Transverse colon (tissue), 4 donors: ENCODE measurements at regions not wholly inside any gene's neighbourhood (a gene's known extent, or its start where the extent isn't known, plus 50 kb on each side); places are given as distances from the start of the nearest gene placed in this dataset.

Experiments used
- DNase-seq: peaks from one replicate; pipeline ENCODE4 v3.0.0-alpha.2; 2019
- H3K27ac ChIP-seq, 4 donors: fragments of 200-600 bp; sonication (generic); 2 replicates each; pipeline ENCODE4 v1.5.1; 2016 to 2018; ENCODE audit warnings: inconsistent platforms in 4 of 4
- H3K27me3 ChIP-seq: fragments of 200-600 bp; sonication (generic); 2 replicates; pipeline ENCODE4 v1.5.1; 2017; ENCODE audit warnings: inconsistent platforms
- H3K36me3 ChIP-seq, 4 donors: fragments of 200-600 bp; sonication (generic); 2 replicates each; pipeline ENCODE4 v1.5.1; 2017 to 2019; ENCODE audit warnings: inconsistent platforms in 4 of 4
- H3K4me1 ChIP-seq, 4 donors: fragments of 200-600 bp; sonication (generic); 2 replicates each; pipeline ENCODE4 v1.5.1; 2017 to 2020; ENCODE audit warnings: inconsistent platforms in 4 of 4
- H3K4me3 ChIP-seq, 4 donors: fragments of 200-600 bp; sonication (generic); 1 replicate in 1 of 4; 2 replicates in 3 of 4; pipeline versions ENCODE4 v1.5.1 to v1.6.1; 2017 to 2019; ENCODE audit warnings: inconsistent platforms in 4 of 4
- H3K9me3 ChIP-seq, 2 donors: fragments of 200-600 bp; sonication (generic); 2 replicates each; pipeline ENCODE4 v1.5.1; 2017 to 2019; ENCODE audit warnings: inconsistent platforms in 2 of 2
- CTCF ChIP-seq, 5 experiments: fragments of 200-600 bp in 3 of 5; fragments of 450-650 bp in 2 of 5; sonication (generic) in 3 of 5; IDR thresholded peaks; 1 replicate in 2 of 5; 2 replicates in 3 of 5; pipeline ENCODE4 v1.5.1; 2016 to 2017; ENCODE audit warnings: antibody characterized with exemption in 5 of 5, inconsistent platforms in 3 of 5, mild to moderate bottlenecking in 2 of 5, moderate library complexity in 1 of 5
- EP300 ChIP-seq: sonication (generic); formaldehyde crosslinking; IDR thresholded peaks from one replicate; pipeline ENCODE4 v1.6.1; 2017; ENCODE audit warnings: antibody characterized with exemption, low read depth
- POLR2A ChIP-seq: fragments of 450-650 bp; IDR thresholded peaks from one replicate; pipeline ENCODE4 v1.6.1; 2016; ENCODE audit warnings: antibody characterized with exemption, mild to moderate bottlenecking, moderate library complexity
- POLR2AphosphoS5 ChIP-seq, 3 donors: sonication (generic); formaldehyde crosslinking; IDR thresholded peaks; one replicate each; pipeline ENCODE4 v1.6.1; 2016; ENCODE audit warnings: antibody characterized with exemption in 3 of 3
- WGBS, 2 donors: methylation state at CpG; one replicate each; pipeline ENCODE4 v1.1.5; 2018; ENCODE audit warnings: low coverage in 1 of 2; 5-methylcytosine and 5-hydroxymethylcytosine counted together
- in situ Hi-C, 4 donors: fragments of 200-750 bp; cut with MboI; loops; one replicate each; pipeline versions ENCODE4 v1.15.0 to v1.15.1; 2017; ENCODE audit warnings: low sequenced_read_pairs in 3 of 4, low pct_ligation_motif_present in 1 of 4, low pct_unique_long_range_greater_than_20kb in 1 of 4
- intact Hi-C: fragments of 100-400 bp; cut with DNase I; formaldehyde crosslinking; loops from one replicate; pipeline ENCODE4 v1.15.1; 2023; ENCODE audit warnings: low total_unique reads

DNA sequence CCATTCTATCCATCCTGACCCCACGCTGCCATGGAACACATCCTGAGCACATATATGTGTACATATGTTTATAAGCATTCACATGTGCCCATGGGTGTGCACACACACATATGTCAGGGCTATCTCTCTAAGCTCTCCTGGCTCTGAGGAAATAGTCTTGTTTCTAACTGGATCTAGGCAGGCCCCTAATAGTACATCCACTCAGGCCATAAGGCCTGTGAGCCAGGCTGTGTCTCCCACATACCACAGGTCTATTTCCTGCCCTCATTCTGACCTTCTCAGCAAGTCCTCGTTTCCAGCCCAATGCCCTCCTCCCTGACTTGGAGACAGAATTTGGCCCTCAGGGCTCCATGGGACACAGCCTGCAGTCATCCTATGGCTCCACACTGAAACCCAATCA lies 284.8 kb upstream of the CTNNB1 start:
- 59 to 63% methylated on average over 2 of the region's 2 CpGs for WGBS, 2 donors
- Histone ChIP-seq H3K36me3 (no peaks in the 10 kb centered on the region), H3K9me3 (no peaks in the 10 kb centered on the region), H3K4me3 (no peak overlapping the region), H3K27ac (no peak overlapping the region), H3K27me3 (no peaks in the 10 kb centered on the region), H3K4me1 (peaks cover 3 to 26% (median 18%) of the 10 kb centered on the region in 4 donors)
- intact Hi-C loops (no loop called here), in situ Hi-C loops (no loop called here)
- no peak for DNase-seq
- TF ChIP-seq POLR2AphosphoS5 (IDR thresholded peaks at IDR 0.05): no peak
- TF ChIP-seq CTCF (IDR thresholded peaks at IDR 0.05): no peak
- no peak for TF ChIP-seq POLR2A
- no peak for TF ChIP-seq EP300

DNA sequence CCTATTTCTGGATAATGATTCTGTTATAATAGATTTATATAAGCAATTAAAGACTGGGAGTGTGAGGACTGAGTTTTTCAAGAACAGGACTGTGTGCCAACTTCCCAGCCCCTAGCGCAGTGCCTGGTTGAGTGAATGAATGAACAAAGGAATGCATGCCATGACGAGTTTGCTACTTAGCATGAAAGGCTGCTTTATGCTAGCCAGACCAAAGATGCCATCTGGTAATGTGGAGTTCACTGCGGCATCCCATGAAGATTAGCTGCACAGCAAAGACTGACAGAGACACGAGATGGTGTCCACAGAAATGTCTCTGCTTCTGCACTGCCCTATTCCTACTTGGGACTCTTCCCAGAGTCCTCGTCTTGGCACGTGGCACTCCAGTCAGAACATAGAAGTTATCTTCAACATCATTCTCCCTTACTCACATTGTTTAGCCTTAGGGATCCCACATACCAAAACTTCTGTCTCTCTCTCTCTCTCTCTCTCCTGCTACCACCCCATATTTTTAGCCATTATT lies 283.9 kb upstream of the CTNNB1 start:
- intact Hi-C loops (no loop called here), in situ Hi-C loops (no loop called here)
- no peaks in the 10 kb centered on the region for H3K9me3 ChIP-seq
- TF ChIP-seq CTCF (IDR thresholded peaks at IDR 0.05): no peak
- no peak for TF ChIP-seq POLR2AphosphoS5 (IDR thresholded peaks at IDR 0.05)
- DNase-seq: no peak
- H3K27me3 ChIP-seq: no peaks in the 10 kb centered on the region
- H3K4me3 ChIP-seq: no peak overlapping the region
- no peak overlapping the region for H3K27ac ChIP-seq
- peaks cover 3 to 26% (median 18%) of the 10 kb centered on the region in 4 donors for H3K4me1 ChIP-seq
- no peaks in the 10 kb centered on the region for H3K36me3 ChIP-seq
- WGBS, 2 donors: 79 to 86% methylated on average over 3 to 6 of the region's 6 CpGs

- DNase-seq: no peak
- no peak overlapping the region for H3K27ac ChIP-seq
- peaks cover 0 to 14% (median 0%) of the 10 kb centered on the region in 4 donors for H3K4me1 ChIP-seq
- H3K4me3 ChIP-seq: no peak overlapping the region
- H3K36me3 ChIP-seq: no peaks in the 10 kb centered on the region
- in situ Hi-C loops (no loop called here), intact Hi-C loops (no loop called here)
- TF ChIP-seq POLR2AphosphoS5 (IDR thresholded peaks at IDR 0.05) (no peak), POLR2A (no peak), EP300 (no peak), CTCF (IDR thresholded peaks at IDR 0.05) (no peak)
- no peaks in the 10 kb centered on the region for H3K9me3 ChIP-seq
- WGBS, 2 donors: 68% methylated on average over 2 of the region's 2 CpGs; no CpG with 5 or more reads in 1 of the 2 donors
- H3K27me3 ChIP-seq: no peaks in the 10 kb centered on the region
Observed at GRCh38 chr3:40920041-40920440, 279.3 kb upstream of the CTNNB1 start.

- WGBS, 2 donors: 76 to 85% methylated on average over 3 of the region's 3 CpGs
- in situ Hi-C loops: no loop called here
- Histone ChIP-seq H3K9me3 (no peaks in the 10 kb centered on the region), H3K27ac (no peak overlapping the region), H3K36me3 (no peaks in the 10 kb centered on the region), H3K4me3 (no peak overlapping the region), H3K27me3 (no peaks in the 10 kb centered on the region), H3K4me1 (peaks cover 0 to 15% (median 0%) of the 10 kb centered on the region in 4 donors)
- no peak for TF ChIP-seq EP300
- TF ChIP-seq CTCF (IDR thresholded peaks at IDR 0.05): no peak
- no peak for TF ChIP-seq POLR2AphosphoS5 (IDR thresholded peaks at IDR 0.05)
- TF ChIP-seq POLR2A: no peak
- intact Hi-C loops: no loop called here
- DNase-seq: no peak
Observed at GRCh38 chr3:40921251-40921650, 278.1 kb upstream of the CTNNB1 start.
